Tibial nerve (tissue), 4 donors: ENCODE measurements at regions not wholly inside any gene's neighbourhood (a gene's known extent, or its start where the extent isn't known, plus 50 kb on each side); places are given as distances from the start of the nearest gene placed in this dataset.

ENCODE experiments used
- EP300 ChIP-seq, 2 donors: sonication (generic); formaldehyde crosslinking; IDR thresholded peaks; one replicate each; pipeline ENCODE4 v1.6.1; 2017; ENCODE audit warnings: antibody characterized with exemption in 2 of 2, mild to moderate bottlenecking in 1 of 2
- TF ChIP-seq, protein P1 (sequence below), 5 experiments: fragments of 200-600 bp in 3 of 5; fragments of 450-650 bp in 2 of 5; sonication (generic) in 3 of 5; IDR thresholded peaks; one replicate each; pipeline ENCODE4 v1.5.1; 2016 to 2019; ENCODE audit warnings: antibody characterized with exemption in 5 of 5, mild to moderate bottlenecking in 3 of 5, moderate library complexity in 2 of 5

DNA sequence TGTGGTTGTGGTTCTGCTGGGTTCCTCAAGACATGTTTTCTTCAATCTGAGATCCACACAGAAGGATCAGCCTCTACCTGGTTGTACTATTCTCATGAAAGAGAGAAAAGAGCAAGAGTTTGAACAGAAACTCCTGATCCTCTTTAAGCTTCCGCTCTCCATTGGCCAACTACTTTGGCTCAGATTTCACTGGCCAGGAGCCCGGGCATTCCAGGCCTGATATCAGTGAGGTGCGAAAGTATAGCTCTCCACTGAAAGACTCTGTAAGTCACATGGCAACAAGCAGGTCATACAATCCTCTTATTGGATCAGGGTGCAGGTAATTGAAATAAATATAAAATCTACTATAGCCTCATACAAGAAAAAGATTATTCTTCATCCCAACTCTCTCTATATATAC lies 920.5 kb downstream of the TLE4 start:
- TF ChIP-seq, protein P1, sequence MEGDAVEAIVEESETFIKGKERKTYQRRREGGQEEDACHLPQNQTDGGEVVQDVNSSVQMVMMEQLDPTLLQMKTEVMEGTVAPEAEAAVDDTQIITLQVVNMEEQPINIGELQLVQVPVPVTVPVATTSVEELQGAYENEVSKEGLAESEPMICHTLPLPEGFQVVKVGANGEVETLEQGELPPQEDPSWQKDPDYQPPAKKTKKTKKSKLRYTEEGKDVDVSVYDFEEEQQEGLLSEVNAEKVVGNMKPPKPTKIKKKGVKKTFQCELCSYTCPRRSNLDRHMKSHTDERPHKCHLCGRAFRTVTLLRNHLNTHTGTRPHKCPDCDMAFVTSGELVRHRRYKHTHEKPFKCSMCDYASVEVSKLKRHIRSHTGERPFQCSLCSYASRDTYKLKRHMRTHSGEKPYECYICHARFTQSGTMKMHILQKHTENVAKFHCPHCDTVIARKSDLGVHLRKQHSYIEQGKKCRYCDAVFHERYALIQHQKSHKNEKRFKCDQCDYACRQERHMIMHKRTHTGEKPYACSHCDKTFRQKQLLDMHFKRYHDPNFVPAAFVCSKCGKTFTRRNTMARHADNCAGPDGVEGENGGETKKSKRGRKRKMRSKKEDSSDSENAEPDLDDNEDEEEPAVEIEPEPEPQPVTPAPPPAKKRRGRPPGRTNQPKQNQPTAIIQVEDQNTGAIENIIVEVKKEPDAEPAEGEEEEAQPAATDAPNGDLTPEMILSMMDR (IDR thresholded peaks at IDR 0.05): no peak
- TF ChIP-seq EP300 (IDR thresholded peaks at IDR 0.05): no peak
